ENCODE measurements at regions not wholly inside any gene's neighbourhood (a gene's known extent, or its start where the extent isn't known, plus 50 kb on each side); places are given as distances from the start of the nearest gene placed in this dataset.

DNA sequence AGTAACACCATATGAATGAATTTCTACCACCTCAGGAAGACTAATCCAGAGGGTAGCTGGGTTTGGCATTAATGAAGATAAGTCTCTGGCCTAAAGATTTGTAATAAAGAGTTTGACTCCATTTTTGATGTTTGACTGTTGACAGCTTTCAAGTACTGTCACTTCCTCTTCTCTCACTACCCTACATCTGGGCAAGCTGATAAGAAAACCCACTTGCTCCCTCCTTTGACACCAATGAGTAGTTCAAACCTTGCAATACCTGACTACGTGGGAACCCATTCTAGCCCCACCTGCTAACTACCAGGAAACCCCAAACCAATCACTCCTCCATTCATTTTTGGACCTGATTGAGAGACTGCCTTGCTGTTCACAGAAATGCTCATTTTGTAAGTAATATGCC is 621.5 kb downstream of the TENT5A start:
- TF ChIP-seq, protein P1, sequence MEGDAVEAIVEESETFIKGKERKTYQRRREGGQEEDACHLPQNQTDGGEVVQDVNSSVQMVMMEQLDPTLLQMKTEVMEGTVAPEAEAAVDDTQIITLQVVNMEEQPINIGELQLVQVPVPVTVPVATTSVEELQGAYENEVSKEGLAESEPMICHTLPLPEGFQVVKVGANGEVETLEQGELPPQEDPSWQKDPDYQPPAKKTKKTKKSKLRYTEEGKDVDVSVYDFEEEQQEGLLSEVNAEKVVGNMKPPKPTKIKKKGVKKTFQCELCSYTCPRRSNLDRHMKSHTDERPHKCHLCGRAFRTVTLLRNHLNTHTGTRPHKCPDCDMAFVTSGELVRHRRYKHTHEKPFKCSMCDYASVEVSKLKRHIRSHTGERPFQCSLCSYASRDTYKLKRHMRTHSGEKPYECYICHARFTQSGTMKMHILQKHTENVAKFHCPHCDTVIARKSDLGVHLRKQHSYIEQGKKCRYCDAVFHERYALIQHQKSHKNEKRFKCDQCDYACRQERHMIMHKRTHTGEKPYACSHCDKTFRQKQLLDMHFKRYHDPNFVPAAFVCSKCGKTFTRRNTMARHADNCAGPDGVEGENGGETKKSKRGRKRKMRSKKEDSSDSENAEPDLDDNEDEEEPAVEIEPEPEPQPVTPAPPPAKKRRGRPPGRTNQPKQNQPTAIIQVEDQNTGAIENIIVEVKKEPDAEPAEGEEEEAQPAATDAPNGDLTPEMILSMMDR (IDR thresholded peaks at IDR 0.05; ENCODE audit: low read depth, low read length): no peak; the same call in 1 of the 2 replicates
- no peak for TF ChIP-seq EZH2phosphoT487 (IDR thresholded peaks at IDR 0.05; ENCODE audit: low read depth)
